ENCODE measurements at regions not wholly inside any gene's neighbourhood (a gene's known extent, or its start where the extent isn't known, plus 50 kb on each side); places are given as distances from the start of the nearest gene placed in this dataset.
"Not testable (repeated sequence)": the region's sequence is repeated elsewhere in the genome, so short reads cannot be mapped to it uniquely, and the experiment has no call there.

GRCh38 chr4:177519481-177520260, 77.4 kb upstream of the AGA start:
- Histone ChIP-seq H3K4me3 (no peak overlapping the region), H3K4me1 (no peaks in the 10 kb centered on the region), H3K36me3 (no peaks in the 10 kb centered on the region), H3K27ac (no peak overlapping the region), H3K9me3 (peaks cover 0 to 18% (median 0%) of the 10 kb centered on the region in 12 donors), H3K27me3 (no peaks in the 10 kb centered on the region)
- no peak for ATAC-seq
- no peak for TF ChIP-seq CTCF (IDR thresholded peaks at IDR 0.05)
- no peak for TF ChIP-seq POLR2A (IDR thresholded peaks at IDR 0.05)
- WGBS, 4 donors: 88 to 92% (median 88%) methylated on average over 7 of the region's 7 CpGs
- intact Hi-C loops (cut with DNase I): no loop called here
- no peak for DNase-seq

- TF ChIP-seq POLR2A (IDR thresholded peaks at IDR 0.05) (no peak), CTCF (IDR thresholded peaks at IDR 0.05) (no peak)
- Histone ChIP-seq H3K27me3 (no peaks in the 10 kb centered on the region), H3K27ac (no peak overlapping the region), H3K9me3 (peaks cover 0 to 4% (median 0%) of the 10 kb centered on the region in 12 donors), H3K4me1 (no peaks in the 10 kb centered on the region), H3K36me3 (no peaks in the 10 kb centered on the region), H3K4me3 (no peak overlapping the region)
- DNase-seq (no peak), ATAC-seq (no peak)
- 78 to 94% (median 87%) methylated on average over 5 of the region's 5 CpGs for WGBS, 4 donors
- intact Hi-C loops (cut with DNase I): no loop called here
These were observed 86.4 kb upstream of the AGA start for GRCh38 chr4:177528620-177529019.

GRCh38 chr4:177530561-177530960, 88.3 kb upstream of the AGA start:
- H3K27me3 ChIP-seq: no peaks in the 10 kb centered on the region
- DNase-seq: no peak
- intact Hi-C loops (cut with DNase I): no loop called here
- H3K4me1 ChIP-seq: no peaks in the 10 kb centered on the region
- WGBS, 4 donors: 76 to 90% (median 86%) methylated on average over 1 of the region's 1 CpG
- no peaks in the 10 kb centered on the region for H3K36me3 ChIP-seq
- no peak overlapping the region for H3K4me3 ChIP-seq
- ATAC-seq: no peak
- no peak overlapping the region for H3K27ac ChIP-seq
- no peaks in the 10 kb centered on the region for H3K9me3 ChIP-seq
- TF ChIP-seq POLR2A (IDR thresholded peaks at IDR 0.05) (no peak), CTCF (IDR thresholded peaks at IDR 0.05) (no peak)

DNA sequence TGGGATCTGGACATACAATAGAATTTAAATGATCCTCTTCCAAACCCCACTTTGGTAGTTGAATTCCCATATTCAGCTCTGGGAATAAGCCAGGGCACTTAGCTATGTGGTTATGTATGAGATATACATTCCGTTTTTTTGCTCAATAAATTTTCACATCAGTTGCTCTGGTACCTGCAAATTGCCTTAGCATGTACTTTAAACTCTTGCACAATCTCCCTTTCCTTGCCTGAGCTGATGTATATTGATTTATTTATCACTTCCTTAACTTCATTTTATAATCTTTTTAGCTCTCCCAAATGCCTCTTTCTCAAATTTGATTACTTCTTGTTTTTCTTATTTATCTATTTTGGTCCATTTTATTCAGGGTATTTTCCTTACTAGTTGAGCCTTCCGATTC, 90.1 kb upstream of the AGA start:
- intact Hi-C loops (cut with DNase I): no loop called here
- no peaks in the 10 kb centered on the region for H3K9me3 ChIP-seq
- no peak overlapping the region for H3K4me3 ChIP-seq
- TF ChIP-seq CTCF (IDR thresholded peaks at IDR 0.05) (no peak), POLR2A (IDR thresholded peaks at IDR 0.05) (no peak)
- ATAC-seq (no peak), DNase-seq (no peak)
- H3K4me1 ChIP-seq: no peaks in the 10 kb centered on the region
- H3K36me3 ChIP-seq: no peaks in the 10 kb centered on the region
- WGBS, 4 donors: 88 to 95% (median 94%) methylated on average over 2 of the region's 2 CpGs
- H3K27me3 ChIP-seq: no peaks in the 10 kb centered on the region
- H3K27ac ChIP-seq: no peak overlapping the region

DNA sequence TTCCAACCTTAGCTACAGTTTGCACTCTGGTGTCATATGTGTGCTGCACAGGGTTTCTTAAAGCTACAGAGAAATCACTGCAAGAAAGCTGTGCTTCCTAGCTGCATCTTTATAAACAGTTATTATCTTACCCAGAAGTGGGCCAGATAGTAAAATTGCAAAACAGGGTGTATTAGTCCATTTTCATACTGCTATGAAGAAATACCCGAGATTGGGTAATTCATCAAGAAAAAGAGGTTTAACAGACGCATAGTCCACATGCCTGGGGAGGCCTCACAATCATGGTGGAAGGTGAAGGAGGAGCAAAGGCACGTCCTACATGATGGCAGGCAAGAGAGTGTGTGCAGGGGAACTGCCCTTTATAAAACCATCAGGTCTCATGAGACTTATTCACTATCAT, 92.6 kb upstream of the AGA start:
- H3K4me1 ChIP-seq; intact Hi-C loops (cut with DNase I): not testable (repeated sequence)
- 70 to 91% (median 87%) methylated on average over 3 of the region's 3 CpGs for WGBS, 4 donors

More for the DNA sequence above, 92.6 kb upstream of the AGA start:
- H3K4me3 ChIP-seq, H3K36me3 ChIP-seq, H3K27ac ChIP-seq, ATAC-seq, DNase-seq, H3K9me3 ChIP-seq, H3K27me3 ChIP-seq: not testable (repeated sequence)

All from heart left ventricle (tissue), 16 donors.